GM11168 (cell line): ENCODE measurements at regions not wholly inside any gene's neighbourhood (a gene's known extent, or its start where the extent isn't known, plus 50 kb on each side); places are given as distances from the start of the nearest gene placed in this dataset.

Experiments used
- in situ Hi-C: fragments of 300-500 bp; cut with MboI; formaldehyde crosslinking; loops from one replicate; pipeline ENCODE4 v1.12.0; 2022; ENCODE audit warnings: low sequenced_read_pairs; ENCODE audit not compliant: unreplicated experiment

DNA sequence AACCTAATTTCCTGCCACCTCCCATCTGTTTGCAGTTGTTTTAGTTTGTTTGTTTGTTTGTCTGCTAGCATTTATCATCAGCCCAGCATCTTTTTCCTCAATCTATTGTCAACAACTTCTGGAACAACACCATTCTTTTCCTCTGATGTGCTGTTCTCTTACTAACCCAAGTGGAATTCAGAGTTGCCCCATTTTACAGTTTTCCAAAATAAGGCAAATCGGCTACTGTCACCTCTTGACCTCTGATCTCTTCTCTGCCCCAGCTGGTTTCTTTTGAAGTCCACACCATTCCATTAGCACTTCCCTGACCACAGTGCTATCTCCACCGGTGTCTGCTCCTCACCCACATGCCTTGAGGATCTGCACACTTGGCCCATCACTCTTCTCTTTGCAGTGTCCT, 102.4 kb downstream of the EFNB2 start:
- in situ Hi-C loops = no loop called here

DNA sequence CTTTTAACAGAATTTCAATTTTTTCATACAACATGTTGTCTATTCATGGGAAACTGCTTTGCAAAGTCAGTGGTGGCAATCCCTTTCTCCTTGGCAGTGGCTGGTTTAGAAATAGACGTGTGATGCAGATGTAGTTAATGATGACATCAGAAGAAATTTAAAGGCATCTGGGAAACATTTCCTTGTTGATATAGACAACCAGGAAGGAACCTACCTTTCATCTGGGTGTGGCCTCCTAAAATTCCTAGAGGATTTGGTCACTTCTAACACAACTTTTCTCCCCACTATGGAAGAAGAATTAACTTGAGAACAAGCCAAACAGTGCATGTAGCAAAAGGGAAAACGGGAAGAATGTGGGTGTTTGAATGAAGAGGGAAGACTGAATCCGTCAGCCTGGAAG, 102.8 kb downstream of the EFNB2 start:
- in situ Hi-C loops = no loop called here

DNA sequence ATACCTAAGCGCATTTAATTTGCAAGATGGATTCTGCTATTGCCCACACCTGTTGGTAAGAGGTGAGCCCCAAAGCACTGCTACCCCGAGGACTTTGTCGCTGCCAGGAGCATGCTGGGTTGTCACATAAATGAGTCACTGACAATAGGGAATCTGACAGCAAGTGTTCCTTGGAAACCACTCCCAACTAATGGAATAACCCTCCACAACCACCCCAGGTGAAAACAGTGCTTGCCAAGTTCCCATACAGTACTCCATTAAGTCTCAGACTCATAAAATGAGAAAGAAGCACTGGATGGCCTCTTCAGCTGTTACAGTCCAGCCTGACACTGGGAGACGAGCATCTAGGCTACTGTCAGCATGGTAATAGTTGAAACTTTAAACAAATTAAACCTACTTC, 108.6 kb downstream of the EFNB2 start:
- in situ Hi-C loops = no loop called here

DNA sequence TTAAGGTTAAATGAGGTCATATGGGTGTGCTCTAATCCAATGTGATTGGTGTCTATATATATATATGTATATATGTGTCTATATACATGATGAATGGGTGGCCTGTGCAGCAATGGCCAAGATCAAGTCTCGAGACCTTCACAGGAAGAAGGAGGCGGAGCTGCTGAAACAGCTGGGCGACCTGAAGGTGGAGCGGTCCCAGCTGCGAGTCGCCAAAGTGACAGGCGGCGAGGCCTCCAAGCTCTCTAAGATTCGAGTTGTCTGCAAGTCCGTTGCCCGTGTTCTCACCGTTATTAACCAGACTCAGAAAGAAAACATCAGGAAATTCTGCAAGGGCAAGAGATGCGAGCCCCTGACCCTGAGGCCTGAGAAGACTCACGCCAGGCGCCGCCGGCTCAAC, 109.8 kb downstream of the EFNB2 start:
- in situ Hi-C loops = no loop called here

DNA sequence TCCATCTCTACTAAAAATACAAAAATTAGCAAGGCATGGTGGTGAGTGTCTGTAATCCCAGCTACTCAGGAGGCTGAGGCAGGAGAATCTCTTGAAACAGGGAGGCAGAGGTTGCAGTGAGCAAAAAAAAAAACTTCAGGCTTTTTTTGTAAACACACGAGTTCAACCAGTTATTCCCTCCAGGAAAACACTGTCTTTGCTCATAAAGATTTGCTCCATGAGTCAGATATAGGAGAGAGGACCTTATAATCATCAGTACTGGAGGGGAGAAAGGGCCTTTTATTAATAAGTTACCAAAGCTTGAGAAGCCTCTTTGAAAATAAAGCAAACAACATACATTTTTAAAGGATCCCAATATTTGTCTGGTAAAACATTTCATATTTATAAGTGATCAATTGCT, 110.7 kb downstream of the EFNB2 start:
- in situ Hi-C loops = no loop called here

DNA sequence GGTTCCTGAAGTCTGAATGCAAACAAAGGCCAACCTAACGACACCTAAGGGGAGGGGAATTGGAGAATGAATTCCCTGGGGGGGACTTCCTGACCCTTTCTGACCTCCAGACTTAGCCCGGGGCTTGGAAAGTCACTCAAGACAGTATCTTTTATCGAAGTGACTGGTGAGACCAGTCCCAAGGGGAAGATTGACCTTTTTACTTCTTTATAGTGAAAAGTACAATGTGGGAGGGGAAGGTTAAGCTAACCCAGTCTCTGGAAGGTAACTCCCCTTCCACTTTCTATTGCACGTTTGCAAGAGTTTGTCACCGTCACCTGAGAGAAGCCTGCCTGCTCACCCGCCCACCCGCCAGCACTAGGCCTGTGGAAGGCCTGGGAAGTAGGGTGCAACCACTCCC, 111.9 kb downstream of the EFNB2 start:
- in situ Hi-C loops = no loop called here

DNA sequence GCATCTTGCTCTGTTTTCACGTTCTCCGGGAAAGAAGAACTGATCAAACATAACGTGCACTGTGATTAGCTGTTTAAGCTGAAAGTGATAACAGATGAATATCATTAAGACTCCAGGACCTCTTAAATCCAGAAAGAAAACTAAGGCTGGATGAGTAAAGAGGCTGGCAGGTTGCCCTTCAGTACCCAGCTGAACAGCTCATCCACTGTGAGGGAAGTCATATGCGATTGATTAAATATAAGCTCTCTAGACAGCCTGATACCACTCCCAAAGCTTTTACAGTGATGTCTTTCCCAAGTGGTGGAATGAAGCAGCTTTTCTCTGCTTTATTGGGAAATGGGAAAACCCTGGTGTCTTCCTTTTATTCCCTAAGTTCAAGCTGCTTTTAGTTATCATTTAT, 116.9 kb downstream of the EFNB2 start:
- in situ Hi-C loops = no loop called here

DNA sequence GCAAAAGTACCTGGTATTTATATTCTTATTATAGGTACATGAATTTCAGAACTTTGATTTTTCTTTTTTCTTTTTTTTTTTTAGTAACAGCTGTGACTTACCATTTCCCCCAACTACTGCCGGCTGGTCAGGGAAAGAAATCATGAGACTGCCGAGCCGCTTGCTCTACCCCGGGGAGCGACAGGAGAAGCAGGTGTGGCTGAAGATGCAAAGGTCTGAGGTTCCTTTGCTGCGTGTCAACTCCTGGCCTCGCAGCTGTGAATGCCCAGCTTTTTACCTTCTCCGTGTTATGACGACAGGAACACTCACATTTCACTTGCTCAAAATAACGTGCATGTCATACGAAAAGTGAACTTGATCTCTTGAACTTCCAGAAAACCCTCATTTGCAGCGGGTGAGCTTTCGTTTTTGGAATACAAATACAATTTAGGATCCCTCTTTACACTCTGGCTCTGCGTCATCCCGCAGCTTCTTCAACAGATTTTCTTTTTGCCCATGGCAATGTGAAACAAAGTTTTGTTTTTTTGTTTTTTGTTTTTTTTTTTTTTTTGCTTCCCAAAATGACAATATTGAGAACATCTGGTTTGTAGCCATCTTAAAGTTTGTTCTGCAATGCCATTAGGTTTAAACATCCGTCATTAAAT, 117.9 kb downstream of the EFNB2 start:
- in situ Hi-C loops = no loop called here

DNA sequence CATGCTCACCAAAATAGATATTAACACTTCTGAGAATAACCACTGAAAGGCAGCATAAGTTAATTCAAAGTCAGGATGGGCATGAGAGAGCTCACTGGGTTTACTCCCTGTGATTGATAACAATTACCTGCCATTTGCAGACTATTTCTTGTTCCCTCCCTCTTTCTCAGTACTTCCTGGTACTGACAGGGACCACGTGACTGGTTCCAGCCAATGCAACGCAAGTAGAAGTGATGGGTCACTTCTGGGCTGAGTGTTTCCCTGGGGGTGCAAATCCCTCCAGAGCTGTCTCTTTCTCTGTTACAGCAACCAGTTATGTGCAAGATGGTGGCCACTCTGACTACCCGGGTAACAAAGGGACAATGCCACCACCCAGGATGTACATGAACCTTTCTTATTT, 118.8 kb downstream of the EFNB2 start:
- in situ Hi-C loops = no loop called here

DNA sequence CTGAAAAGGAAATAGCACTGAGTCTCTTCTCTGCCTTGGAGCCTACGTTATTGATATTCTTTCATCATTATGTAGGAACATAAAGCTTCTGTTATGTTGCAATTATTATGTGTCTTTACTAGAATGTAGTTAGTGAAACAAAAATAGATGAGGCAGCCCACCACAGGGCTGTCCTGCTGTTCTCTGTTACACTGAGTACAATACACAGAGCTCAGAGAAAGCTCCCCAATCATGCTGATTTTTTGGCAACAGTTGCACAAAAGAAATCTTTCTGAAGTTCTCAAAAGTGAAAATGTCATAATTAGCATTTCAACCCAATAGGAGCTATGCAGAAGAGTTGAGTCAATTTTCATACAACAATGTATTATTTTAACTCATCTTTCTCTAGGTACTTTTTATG, 119.5 kb downstream of the EFNB2 start:
- in situ Hi-C loops = no loop called here

DNA sequence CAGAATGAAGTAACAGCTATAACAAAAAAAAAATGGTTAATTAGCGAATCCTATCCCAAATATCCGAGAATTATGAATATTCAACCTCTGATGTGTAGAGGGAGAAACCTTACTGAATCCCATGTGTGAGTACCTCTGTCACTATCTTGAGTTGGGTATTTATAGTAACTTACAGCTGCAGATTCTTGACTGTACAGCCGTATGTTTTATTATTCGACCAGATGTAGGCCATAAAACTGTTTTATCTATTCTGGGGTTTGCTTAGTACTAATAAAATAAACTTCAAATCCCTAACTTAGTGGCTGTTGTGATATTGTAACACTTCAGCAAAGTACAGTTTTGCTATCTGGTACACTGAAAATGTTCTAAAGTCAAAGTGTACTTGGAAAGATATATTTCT, 120.0 kb downstream of the EFNB2 start:
- in situ Hi-C loops = no loop called here

DNA sequence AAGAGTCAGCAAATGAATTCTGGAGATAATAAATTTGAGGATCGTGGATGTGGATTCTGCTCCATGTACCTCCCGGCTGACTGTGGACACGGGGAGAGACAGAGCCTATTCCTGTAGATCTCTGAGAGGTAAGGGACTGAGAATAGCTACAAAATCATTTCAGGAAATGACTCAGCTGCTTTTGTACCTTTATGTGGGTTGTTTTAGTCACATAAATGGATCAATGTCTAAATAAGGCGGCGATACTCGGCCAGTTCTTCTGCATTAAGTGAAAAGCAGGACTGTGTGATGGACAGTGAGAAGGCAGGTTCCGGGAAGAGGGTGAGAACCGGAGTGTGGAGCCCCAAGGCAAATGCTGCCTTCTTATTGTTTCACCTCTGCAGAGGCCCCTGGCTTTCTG, 128.1 kb downstream of the EFNB2 start:
- in situ Hi-C loops = no loop called here

DNA sequence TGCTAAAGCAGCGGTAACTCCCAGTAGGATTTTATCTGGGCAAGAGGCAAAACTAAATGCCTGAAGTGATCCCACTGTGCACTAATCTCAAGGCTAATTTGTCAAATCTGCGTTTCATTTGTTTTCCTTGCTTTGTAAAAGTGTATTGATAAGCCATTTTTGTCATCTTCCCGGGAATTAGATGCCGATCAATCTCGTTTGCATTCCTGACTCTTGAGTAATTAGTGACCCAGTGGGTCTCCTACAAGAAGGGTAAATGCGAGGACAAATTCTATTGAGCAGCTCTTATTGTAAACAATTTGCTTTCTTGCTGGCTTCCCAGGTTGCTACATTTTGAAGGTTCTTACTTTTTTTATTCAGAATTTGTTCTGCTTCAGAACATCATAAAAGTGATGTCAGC, 129.7 kb downstream of the EFNB2 start:
- in situ Hi-C loops = no loop called here

DNA sequence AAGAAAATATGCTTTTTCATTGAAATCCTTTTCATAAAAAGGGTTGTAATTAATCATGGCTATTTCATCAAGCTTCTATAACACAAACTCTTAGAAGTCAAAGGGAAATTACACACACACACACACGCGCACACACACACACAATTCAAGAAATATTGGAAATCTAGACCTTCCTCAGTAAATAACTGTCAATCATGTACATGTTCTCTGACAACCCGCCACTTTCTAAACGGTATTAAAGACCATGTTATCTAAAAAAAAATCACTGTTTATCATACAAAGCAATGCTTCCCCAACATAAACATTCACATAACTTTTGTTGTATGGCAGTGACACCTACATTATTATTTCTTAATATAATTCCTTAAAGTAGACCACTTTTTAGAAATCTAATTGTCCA, 132.2 kb downstream of the EFNB2 start:
- in situ Hi-C loops = no loop called here

DNA sequence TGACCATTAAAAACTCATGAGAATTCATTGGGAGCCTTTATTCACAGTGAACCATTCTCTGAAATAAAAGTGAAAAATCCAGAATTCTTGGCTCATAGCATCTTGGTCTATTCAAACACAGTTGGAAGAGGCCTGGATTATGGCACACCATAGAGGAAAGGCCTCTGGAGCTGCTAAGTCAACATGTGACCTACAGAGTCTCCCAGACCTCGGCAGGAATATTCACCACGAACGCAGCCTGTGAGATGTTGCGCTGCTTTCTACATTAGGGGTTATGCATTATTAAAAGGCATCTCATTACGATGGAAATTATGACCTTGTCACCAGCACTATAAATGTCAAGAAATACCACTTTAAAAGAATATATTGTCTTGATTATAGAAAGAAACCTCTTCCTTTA, 132.6 kb downstream of the EFNB2 start:
- in situ Hi-C loops = no loop called here

DNA sequence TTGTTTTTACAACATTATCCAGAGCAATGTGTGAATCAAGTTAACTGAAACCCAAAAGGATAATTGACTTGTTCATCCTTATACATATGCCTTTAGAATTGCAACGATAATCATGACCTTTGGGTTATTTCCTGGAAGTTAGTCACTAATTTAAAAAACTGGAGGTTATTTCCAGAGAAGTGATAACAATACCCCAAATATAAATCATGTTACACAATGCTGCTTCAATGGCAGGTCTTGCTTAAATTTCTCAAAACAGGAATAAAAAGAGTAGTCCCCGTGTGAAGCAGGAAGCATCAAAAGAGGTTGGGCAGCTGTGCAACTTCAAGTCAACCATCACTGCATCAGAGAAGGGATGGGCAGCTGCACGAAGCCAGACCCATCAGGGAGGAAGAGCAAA, 134.4 kb downstream of the EFNB2 start:
- in situ Hi-C loops = no loop called here

DNA sequence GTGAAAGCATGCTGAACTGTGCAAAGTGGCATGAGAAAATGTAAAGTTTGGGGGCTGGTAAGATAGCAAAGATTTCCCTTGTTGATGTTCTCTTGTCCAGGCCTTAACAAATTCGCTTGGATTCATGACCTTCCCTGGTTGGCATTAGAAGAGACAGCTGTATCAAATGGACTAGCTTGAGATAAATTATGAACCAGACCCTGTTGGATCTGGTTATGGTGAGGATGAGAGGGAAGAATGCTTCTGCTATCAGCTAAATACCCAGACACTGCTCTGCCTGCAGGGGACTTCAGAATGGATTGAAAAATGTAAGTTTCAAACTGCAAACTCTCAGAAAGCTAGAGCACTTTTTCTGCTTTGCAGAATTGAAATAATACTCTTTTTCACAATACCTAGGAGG, 135.2 kb downstream of the EFNB2 start:
- in situ Hi-C loops = no loop called here

DNA sequence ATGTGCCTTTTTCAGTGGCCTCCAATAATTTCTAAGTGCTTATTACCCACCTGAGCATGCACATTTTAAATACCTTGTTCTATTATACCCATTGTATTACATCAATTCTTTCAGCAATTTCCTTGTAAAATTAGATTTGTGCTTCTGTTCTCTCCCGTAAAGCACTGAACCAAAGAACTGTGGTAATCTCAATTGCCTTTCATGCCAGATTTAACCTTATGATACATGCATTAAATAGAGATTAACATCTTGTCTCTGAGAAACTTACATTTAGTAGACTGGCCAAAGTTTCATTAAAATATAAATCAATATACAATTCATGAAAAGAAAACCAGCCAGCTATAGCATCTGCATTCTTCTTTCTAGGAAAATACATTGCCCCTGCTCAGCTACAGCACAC, 137.2 kb downstream of the EFNB2 start:
- in situ Hi-C loops = no loop called here

DNA sequence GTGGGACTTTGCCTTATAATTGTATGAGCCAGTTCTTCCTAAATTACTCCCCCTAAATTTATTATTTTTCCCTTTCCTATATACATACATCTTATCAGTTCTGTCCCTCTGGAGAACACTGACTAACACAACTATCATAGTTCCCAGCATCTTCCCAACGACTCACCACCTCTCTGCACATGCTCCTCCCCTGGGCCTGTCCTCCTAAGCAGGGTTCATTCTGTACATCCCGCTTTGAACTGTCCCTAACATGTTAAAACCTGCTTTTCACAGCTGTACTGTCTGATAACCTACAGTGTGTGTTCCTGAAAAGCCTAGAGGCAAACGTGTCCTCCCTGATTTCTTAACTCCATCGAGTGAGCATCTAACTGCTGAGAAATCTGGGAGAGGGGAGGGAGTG, 141.7 kb downstream of the EFNB2 start:
- in situ Hi-C loops = no loop called here

DNA sequence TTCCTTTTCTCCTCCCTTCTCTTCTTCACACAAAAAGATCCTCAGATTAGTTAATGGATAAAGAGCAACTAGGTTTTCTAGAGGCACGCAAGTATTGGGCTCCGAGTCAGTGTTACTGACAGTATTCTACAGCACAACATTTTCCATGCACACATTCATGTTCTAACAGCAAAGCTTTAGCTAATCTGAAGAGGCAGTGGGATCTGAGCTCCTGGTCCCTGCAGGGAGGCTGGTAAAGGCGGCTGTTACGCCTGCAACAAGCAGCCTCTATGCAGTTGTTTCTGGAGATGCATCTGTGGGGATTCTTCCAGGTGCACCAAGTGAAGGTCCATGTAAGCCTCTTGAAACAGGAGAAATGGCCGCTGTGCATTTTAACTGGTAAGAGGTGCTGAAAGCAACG, 143.8 kb downstream of the EFNB2 start:
- in situ Hi-C loops = no loop called here

DNA sequence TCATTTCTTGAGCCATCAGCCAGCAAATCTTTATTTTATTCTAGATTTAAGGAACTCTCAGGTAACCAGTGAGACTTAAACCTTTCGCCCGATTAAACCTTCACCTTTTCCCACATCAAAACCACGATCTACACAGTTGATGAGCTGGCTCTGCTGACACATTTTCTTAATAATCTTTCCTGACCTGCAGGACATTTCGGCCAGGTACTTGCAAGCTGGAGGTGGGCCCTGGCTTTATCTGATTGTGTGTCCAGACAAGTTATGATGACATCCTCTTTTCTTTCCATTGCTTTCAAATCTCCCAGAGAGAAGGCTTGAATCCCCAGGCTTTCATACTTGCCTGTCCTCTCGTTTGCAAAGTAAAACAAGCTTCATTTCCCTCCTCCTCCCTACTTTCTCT, 144.2 kb downstream of the EFNB2 start:
- in situ Hi-C loops = no loop called here

DNA sequence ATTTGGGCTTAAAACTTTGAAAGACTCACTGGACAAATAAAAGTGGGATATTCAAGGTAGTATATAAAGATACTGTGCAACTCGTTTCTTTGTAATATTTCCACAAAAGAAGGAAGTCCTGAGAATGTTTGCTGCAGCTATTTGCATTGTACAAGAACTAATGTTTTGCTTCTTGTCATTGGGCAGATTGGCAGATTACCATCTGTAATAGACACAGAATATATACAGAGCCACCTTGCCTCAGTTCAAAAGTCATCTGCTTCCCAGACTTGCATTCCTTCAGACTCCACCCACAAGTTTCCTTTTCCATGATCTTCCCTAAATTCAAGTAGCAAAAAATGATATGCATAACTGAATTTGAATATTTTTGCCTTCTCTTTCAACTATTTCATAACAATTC, 145.1 kb downstream of the EFNB2 start:
- in situ Hi-C loops = no loop called here

DNA sequence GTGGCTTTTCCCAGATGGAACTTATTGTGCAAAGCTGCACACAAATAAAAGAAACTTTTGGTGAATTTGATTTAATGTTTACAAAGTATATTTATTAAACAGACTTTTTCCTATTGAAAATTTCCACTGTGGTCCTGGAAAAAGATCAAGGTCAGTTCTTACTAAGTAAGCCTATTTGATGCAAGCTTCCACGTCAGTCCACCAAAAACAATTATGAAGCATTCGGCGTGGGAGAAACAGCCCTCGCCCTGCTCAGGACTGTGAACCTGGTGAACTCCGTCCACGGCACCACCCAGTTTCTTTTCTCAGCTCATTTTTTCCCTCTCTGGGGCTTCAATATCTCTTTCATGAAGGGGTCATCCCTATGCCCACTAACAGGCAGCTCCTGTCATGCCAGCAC, 149.8 kb downstream of the EFNB2 start:
- in situ Hi-C loops = no loop called here
